Endothelial cell of umbilical vein (primary cell): ENCODE measurements at regions not wholly inside any gene's neighbourhood (a gene's known extent, or its start where the extent isn't known, plus 50 kb on each side); places are given as distances from the start of the nearest gene placed in this dataset.

ENCODE experiments used
- BruUV-seq: library from RNA; stranded (reverse); fragments of 400-500 nt; replicated peaks from 2 replicates; lab custom pipeline; 2021; lab: Mats Ljungman, UMichigan
- CTCF ChIA-PET: fragments of 300-600, 350-600 bp; sonication (Branson Sonifier 250); formaldehyde crosslinking; loops from one replicate; lab custom pipeline; 2021; ENCODE audit warnings: antibody characterized with exemption, inconsistent platforms; lab: Charles Lee
- POLR2A ChIA-PET: fragments of 300-600, 350-600 bp; sonication (Branson Sonifier 250); formaldehyde crosslinking; loops from one replicate; lab custom pipeline; 2021; ENCODE audit warnings: antibody characterized with exemption, inconsistent platforms; lab: Charles Lee
- DNase-seq: peaks from one replicate; pipeline ENCODE4 v3.0.0-alpha.2; 2011; ENCODE audit warnings: low read depth, low spot score
- FAIRE-seq: peaks from 2 replicates; lab custom pipeline; 2011; peaks lifted over from hg19 to GRCh38; lab: Jason Lieb, UNC
- H2AFZ ChIP-seq: 2 replicates; pipeline ENCODE4 v1.6.0; 2012; ENCODE audit warnings: low read depth, low read length, control low read depth, inconsistent platforms
- H3K27ac ChIP-seq: 2 replicates; pipeline ENCODE4 v1.5.1; 2011; ENCODE audit warnings: low read depth, mild to moderate bottlenecking, control low read depth, low read length, moderate library complexity; ENCODE audit not compliant: insufficient read depth
- H3K27me3 ChIP-seq, 2 experiments: 2 replicates each; pipeline versions ENCODE4 v1.6.0 to v1.6.1; 2011; ENCODE audit warnings: low read length in 2 of 2, mixed read lengths in 1 of 2; ENCODE audit not compliant: control insufficient read depth in 2 of 2, insufficient read depth in 2 of 2
- H3K36me3 ChIP-seq, 2 experiments: 2 replicates in 1 of 2; 3 replicates in 1 of 2; pipeline ENCODE4 v1.5.1; 2011; ENCODE audit warnings: low read length in 2 of 2, mild to moderate bottlenecking in 1 of 2, moderate library complexity in 1 of 2; ENCODE audit not compliant: control insufficient read depth in 2 of 2, insufficient read depth in 2 of 2; ENCODE audit errors: extremely low read depth in 1 of 2
- H3K4me1 ChIP-seq: 3 replicates; pipeline ENCODE4 v1.5.1; 2011; ENCODE audit warnings: mild to moderate bottlenecking, low read length; ENCODE audit not compliant: control insufficient read depth, insufficient read depth; ENCODE audit errors: extremely low read depth
- H3K4me2 ChIP-seq: 2 replicates; pipeline ENCODE4 v1.6.1; 2011; ENCODE audit warnings: low read length, control low read depth, mixed read lengths; ENCODE audit not compliant: insufficient read depth
- H3K4me3 ChIP-seq, 3 experiments: fragments of 200-600 bp in 1 of 3; sonication (generic), shearing (Covaris generic) in 1 of 3; replicated peaks in 1 of 3; 2 replicates each; pipeline ENCODE4 v1.5.1; 2011 to 2016; ENCODE audit warnings: control low read depth in 3 of 3, low read length in 3 of 3, mild to moderate bottlenecking in 2 of 3, inconsistent platforms in 1 of 3, low read depth in 1 of 3, moderate library complexity in 1 of 3; ENCODE audit not compliant: insufficient read depth in 1 of 3
- H3K79me2 ChIP-seq: 2 replicates; pipeline ENCODE4 v1.6.0; 2012; ENCODE audit warnings: low read length, inconsistent platforms; ENCODE audit not compliant: control insufficient read depth, insufficient read depth
- H3K9ac ChIP-seq: replicated peaks from 2 replicates; pipeline ENCODE3; 2011; ENCODE audit warnings: low read length, control low read depth; ENCODE audit not compliant: insufficient read depth; ENCODE audit errors: extremely low read depth
- H3K9me1 ChIP-seq: replicated peaks from 3 replicates; pipeline ENCODE4 v1.6.0; 2011; ENCODE audit warnings: mild to moderate bottlenecking, low read length; ENCODE audit not compliant: control insufficient read depth, insufficient read depth; ENCODE audit errors: extremely low read depth
- H3K9me3 ChIP-seq: replicated peaks from 2 replicates; pipeline ENCODE4 v1.5.1; 2012; ENCODE audit warnings: low read length, inconsistent platforms; ENCODE audit not compliant: control insufficient read depth, insufficient read depth
- H4K20me1 ChIP-seq: replicated peaks from 2 replicates; pipeline ENCODE3; 2011; ENCODE audit warnings: mild to moderate bottlenecking, low read length; ENCODE audit not compliant: control insufficient read depth, insufficient read depth; ENCODE audit errors: extremely low read depth
- CTCF ChIP-seq, 2 donors: IDR thresholded peaks; 1 replicate in 1 of 2; 2 replicates in 1 of 2; pipeline ENCODE4 v1.5.1; 2011; ENCODE audit warnings: low read length in 2 of 2, mild to moderate bottlenecking in 2 of 2, moderate library complexity in 2 of 2, control low read depth in 1 of 2, inconsistent platforms in 1 of 2, low read depth in 1 of 2; ENCODE audit not compliant: insufficient read depth in 1 of 2; ENCODE audit errors: extremely low read depth in 1 of 2
- EZH2 ChIP-seq: IDR thresholded peaks from 2 replicates; pipeline ENCODE4 v1.6.1; 2012; ENCODE audit warnings: borderline replicate concordance, low read depth, mild to moderate bottlenecking, moderate library complexity, low read length, inconsistent platforms; ENCODE audit not compliant: severe bottlenecking
- FOS ChIP-seq: IDR thresholded peaks from 2 replicates; pipeline ENCODE4 v1.6.1; 2011; ENCODE audit warnings: mild to moderate bottlenecking, low read length, moderate library complexity, borderline replicate concordance; ENCODE audit not compliant: insufficient read depth
- GATA2 ChIP-seq: IDR thresholded peaks from 2 replicates; pipeline ENCODE4 v1.7.0; 2011; ENCODE audit warnings: low read depth, mild to moderate bottlenecking, moderate library complexity, mixed read lengths, low read length; ENCODE audit not compliant: insufficient read length, insufficient read depth
- JUN ChIP-seq: IDR thresholded peaks from 2 replicates; pipeline ENCODE4 v1.6.1; 2011; ENCODE audit warnings: borderline replicate concordance, low read depth; ENCODE audit not compliant: insufficient read length, insufficient read depth
- MAX ChIP-seq: IDR thresholded peaks from 2 replicates; pipeline ENCODE4 v1.6.1; 2011; ENCODE audit not compliant: insufficient read depth, insufficient read length
- MYC ChIP-seq: IDR thresholded peaks from one replicate; pipeline ENCODE4 v1.6.1; 2011; ENCODE audit warnings: mild to moderate bottlenecking, low read depth, low read length
- POLR2A ChIP-seq: IDR thresholded peaks from 2 replicates; pipeline ENCODE4 v1.6.1; 2012; ENCODE audit warnings: low read depth, mild to moderate bottlenecking, control low read depth, low read length
- POLR2AphosphoS5 ChIP-seq: IDR thresholded peaks from 2 replicates; pipeline ENCODE4 v1.6.1; 2012; ENCODE audit warnings: low read depth, mild to moderate bottlenecking, control low read depth, low read length, moderate library complexity; ENCODE audit not compliant: insufficient read depth
- dilution Hi-C: fragments of 300-500 bp; cut with MboI; formaldehyde crosslinking; loops from one replicate; pipeline ENCODE4 v1.15.0; 2019; ENCODE audit warnings: low sequenced_read_pairs; ENCODE audit not compliant: extremely low pct_ligation_motif_present
- intact Hi-C: fragments of 100-400 bp; cut with micrococcal nuclease; formaldehyde crosslinking; loops from one replicate; pipeline ENCODE4 v1.10.0; 2022

GRCh38 chr17:36855459-36855858 is 81.8 kb upstream of the LHX1 start:
- no peak for FAIRE-seq
- no peak overlapping the region for H3K4me2 ChIP-seq
- POLR2A ChIA-PET: no interaction called here
- H3K4me3 ChIP-seq: no peak overlapping the region
- dilution Hi-C loops (no loop called here), intact Hi-C loops (no loop called here)
- TF ChIP-seq POLR2AphosphoS5: no peak
- no peak for TF ChIP-seq MAX
- TF ChIP-seq POLR2A: no peak
- no peak for TF ChIP-seq EZH2
- no peak for TF ChIP-seq CTCF (IDR thresholded peaks at IDR 0.05; ENCODE audit: extremely low read depth in 1 of 2, insufficient read depth in 1 of 2, low read depth in 1 of 2, low read length in 2 of 2)
- TF ChIP-seq JUN: no peak
- TF ChIP-seq GATA2: no peak
- no peak for TF ChIP-seq MYC
- no peak for TF ChIP-seq FOS
- no peaks in the 10 kb centered on the region for H4K20me1 ChIP-seq
- H3K9me3 ChIP-seq: no peaks in the 10 kb centered on the region
- H3K9ac ChIP-seq: no peak overlapping the region
- H3K79me2 ChIP-seq: no peaks in the 10 kb centered on the region
- H3K27me3 ChIP-seq: no peaks in the 10 kb centered on the region
- H3K36me3 ChIP-seq: no peaks in the 10 kb centered on the region
- H2AFZ ChIP-seq: no peak overlapping the region
- DNase-seq: no peak
- no TSS peak for BruUV-seq
- CTCF ChIA-PET: no interaction called here
- no peaks in the 10 kb centered on the region for H3K9me1 ChIP-seq
- H3K27ac ChIP-seq: no peak overlapping the region
- peaks cover 13% of the 10 kb centered on the region for H3K4me1 ChIP-seq
